GM21576 (cell line): ENCODE measurements at regions not wholly inside any gene's neighbourhood (a gene's known extent, or its start where the extent isn't known, plus 50 kb on each side); places are given as distances from the start of the nearest gene placed in this dataset.

ENCODE experiments used
- ATAC-seq: cut with Tn5 transposase; IDR thresholded peaks from one replicate; pipeline ENCODE4 v1.9.1; 2021; ENCODE audit warnings: mild to moderate bottlenecking, moderate library complexity; ENCODE audit not compliant: unreplicated experiment

GRCh38 chr5:6910950-6911349 is 197.7 kb downstream of the TENT4A start:
- no peak for ATAC-seq

- ATAC-seq, result no peak
Observed at GRCh38 chr5:6914347-6914746, 201.1 kb downstream of the TENT4A start.

- no peak for ATAC-seq
Observed at GRCh38 chr5:6915574-6915973, 202.3 kb downstream of the TENT4A start.

- ATAC-seq, result no peak
Observed at GRCh38 chr5:6918255-6918654, 205.0 kb downstream of the TENT4A start.

- no peak for ATAC-seq
Observed at GRCh38 chr5:6920628-6921256, 207.5 kb downstream of the TENT4A start.

- no peak for ATAC-seq
Observed at GRCh38 chr5:6926491-6927038, 213.3 kb downstream of the TENT4A start.

GRCh38 chr5:6936031-6936430 is 222.8 kb downstream of the TENT4A start:
- ATAC-seq, result no peak

- no peak for ATAC-seq
Observed at GRCh38 chr5:6937677-6938076, 224.4 kb downstream of the TENT4A start.

GRCh38 chr5:6941631-6942030 is 228.4 kb downstream of the TENT4A start:
- no peak for ATAC-seq

- no peak for ATAC-seq
Observed at GRCh38 chr5:6943197-6944112, 230.2 kb downstream of the TENT4A start.

GRCh38 chr5:6948562-6948961 is 235.3 kb downstream of the TENT4A start:
- ATAC-seq, result no peak

- ATAC-seq, result no peak
Observed at GRCh38 chr5:6949230-6949629, 236.0 kb downstream of the TENT4A start.

GRCh38 chr5:6950250-6950649 is 237.0 kb downstream of the TENT4A start:
- ATAC-seq, result no peak

- ATAC-seq, result no peak
Observed at GRCh38 chr5:6950860-6951259, 237.6 kb downstream of the TENT4A start.

- ATAC-seq, result no peak
Observed at GRCh38 chr5:6961123-6961522, 247.9 kb downstream of the TENT4A start.

GRCh38 chr5:6961837-6962635 is 248.8 kb downstream of the TENT4A start:
- ATAC-seq, result no peak

- ATAC-seq, result no peak
Observed at GRCh38 chr5:6976971-6977370, 263.7 kb downstream of the TENT4A start.

GRCh38 chr5:6979061-6979460 is 265.8 kb downstream of the TENT4A start:
- ATAC-seq, result no peak

GRCh38 chr5:6989230-6989629 is 276.0 kb downstream of the TENT4A start:
- ATAC-seq, result no peak

GRCh38 chr5:6994097-6994496 is 280.9 kb downstream of the TENT4A start:
- no peak for ATAC-seq

- no peak for ATAC-seq
Observed at GRCh38 chr5:6995115-6995514, 281.9 kb downstream of the TENT4A start.
